Epithelial cell of proximal tubule (primary cell): ENCODE measurements at regions not wholly inside any gene's neighbourhood (a gene's known extent, or its start where the extent isn't known, plus 50 kb on each side); places are given as distances from the start of the nearest gene placed in this dataset.

ENCODE experiments used
- DNase-seq: peaks from one replicate; pipeline ENCODE4 v3.0.0-alpha.2; 2011; ENCODE audit warnings: low read depth
- H3K4me3 ChIP-seq: 2 replicates; pipeline ENCODE4 v1.5.1; 2011; ENCODE audit warnings: low read depth, mild to moderate bottlenecking, low read length
- CTCF ChIP-seq: conservative IDR thresholded peaks from 2 replicates; pipeline ENCODE4 v1.5.1; 2012; ENCODE audit warnings: low read depth, mild to moderate bottlenecking, low read length

GRCh38 chr13:85441364-85441763 lies 357.9 kb downstream of the SLITRK6 start:
- no peak overlapping the region for H3K4me3 ChIP-seq
- no peak for TF ChIP-seq CTCF
- no peak for DNase-seq

GRCh38 chr13:85436029-85436428 lies 363.2 kb downstream of the SLITRK6 start:
- TF ChIP-seq CTCF: no peak
- no peak overlapping the region for H3K4me3 ChIP-seq
- DNase-seq: no peak

- H3K4me3 ChIP-seq: no peak overlapping the region
- no peak for DNase-seq
- no peak for TF ChIP-seq CTCF
These were observed 364.3 kb downstream of the SLITRK6 start for GRCh38 chr13:85434927-85435326.

- no peak overlapping the region for H3K4me3 ChIP-seq
- no peak for TF ChIP-seq CTCF
- no peak for DNase-seq
These were observed 366.3 kb downstream of the SLITRK6 start for GRCh38 chr13:85432881-85433280.

GRCh38 chr13:85431720-85432119 lies 367.5 kb downstream of the SLITRK6 start:
- no peak for TF ChIP-seq CTCF
- no peak for DNase-seq
- H3K4me3 ChIP-seq: no peak overlapping the region

- TF ChIP-seq CTCF: no peak
- no peak for DNase-seq
These were observed 368.9 kb downstream of the SLITRK6 start for GRCh38 chr13:85430216-85430794.

GRCh38 chr13:85427416-85427815 lies 371.8 kb downstream of the SLITRK6 start:
- TF ChIP-seq CTCF: no peak
- no peak overlapping the region for H3K4me3 ChIP-seq
- no peak for DNase-seq

More at GRCh38 chr13:85430216-85430794, 368.9 kb downstream of the SLITRK6 start:
- H3K4me3 ChIP-seq: no peak overlapping the region
